Frontal cortex (tissue), 3 donors: ENCODE measurements at regions not wholly inside any gene's neighbourhood (a gene's known extent, or its start where the extent isn't known, plus 50 kb on each side); places are given as distances from the start of the nearest gene placed in this dataset.
A peak's percentile ranks its signal among the peaks of the same experiment; 100 is the strongest.

ENCODE experiments used
- DNase-seq, 2 donors: peaks; one replicate each; pipeline ENCODE4 v3.0.0; 2012; ENCODE audit warnings: low spot score in 2 of 2
- FAIRE-seq: peaks from 2 replicates; lab custom pipeline; 2012; peaks lifted over from hg19 to GRCh38; lab: Jason Lieb, UNC
- donor health status: control.
- donor health status: control.
- donor health status: control.

DNA sequence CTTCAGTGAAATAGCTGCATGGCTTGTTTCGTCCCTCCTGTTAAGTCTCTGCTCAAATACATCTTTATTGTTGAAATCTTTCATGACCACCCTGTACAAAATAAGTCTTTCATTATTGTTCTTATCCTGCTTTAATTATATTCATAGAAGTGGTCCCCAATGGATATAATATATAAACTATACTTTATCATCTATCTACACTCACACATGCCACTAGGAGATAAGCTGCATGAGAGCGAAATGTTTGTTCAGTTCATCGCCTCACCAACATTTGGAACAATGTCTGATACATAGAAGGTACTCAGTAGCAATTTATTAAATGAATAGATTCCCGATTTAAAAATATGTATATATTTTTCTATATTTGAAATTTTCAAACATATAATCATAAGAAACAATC, 254.0 kb upstream of the ATXN7L3B start:
- FAIRE-seq: no peak
- DNase-seq: no peak

DNA sequence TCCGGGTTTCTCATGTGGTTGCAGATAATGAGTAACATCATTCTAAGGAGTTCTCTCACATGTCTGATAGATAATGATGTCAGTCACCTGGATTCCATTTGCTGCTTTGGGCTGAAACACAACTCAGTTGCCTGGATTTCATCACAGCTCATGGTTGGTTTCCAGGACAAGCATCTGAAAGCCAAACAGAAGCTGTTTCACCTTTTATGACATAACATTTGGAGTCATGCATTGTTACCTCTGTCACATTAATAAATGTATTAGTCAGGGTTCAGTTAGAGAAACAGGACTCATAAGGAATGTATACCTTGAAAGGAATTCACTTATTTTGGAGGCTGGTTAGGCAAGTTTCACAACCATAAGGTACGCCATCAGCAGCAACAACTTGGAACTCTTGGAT, 251.9 kb upstream of the ATXN7L3B start:
- no peak for FAIRE-seq

DNA sequence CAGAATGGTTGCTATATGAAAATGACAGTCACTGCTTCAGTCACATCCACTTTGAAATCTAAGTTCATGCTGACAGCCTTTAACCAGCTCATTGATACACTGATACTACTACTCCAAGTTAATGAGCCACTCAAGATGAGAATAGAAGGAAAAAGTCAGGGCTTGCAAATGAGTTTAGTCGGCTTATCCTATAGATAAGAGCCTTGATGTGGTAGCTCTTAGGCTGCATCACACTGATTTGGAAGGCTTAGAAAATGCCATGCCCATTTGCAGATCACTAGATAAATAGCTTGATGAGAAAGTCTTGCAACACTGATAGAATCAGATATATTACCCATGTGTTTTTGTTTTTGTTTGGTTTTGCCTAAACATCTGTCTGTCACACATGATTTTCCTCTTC, 251.4 kb upstream of the ATXN7L3B start:
- FAIRE-seq: no peak

More for the DNA sequence above, 251.9 kb upstream of the ATXN7L3B start:
- no peak for DNase-seq

DNA sequence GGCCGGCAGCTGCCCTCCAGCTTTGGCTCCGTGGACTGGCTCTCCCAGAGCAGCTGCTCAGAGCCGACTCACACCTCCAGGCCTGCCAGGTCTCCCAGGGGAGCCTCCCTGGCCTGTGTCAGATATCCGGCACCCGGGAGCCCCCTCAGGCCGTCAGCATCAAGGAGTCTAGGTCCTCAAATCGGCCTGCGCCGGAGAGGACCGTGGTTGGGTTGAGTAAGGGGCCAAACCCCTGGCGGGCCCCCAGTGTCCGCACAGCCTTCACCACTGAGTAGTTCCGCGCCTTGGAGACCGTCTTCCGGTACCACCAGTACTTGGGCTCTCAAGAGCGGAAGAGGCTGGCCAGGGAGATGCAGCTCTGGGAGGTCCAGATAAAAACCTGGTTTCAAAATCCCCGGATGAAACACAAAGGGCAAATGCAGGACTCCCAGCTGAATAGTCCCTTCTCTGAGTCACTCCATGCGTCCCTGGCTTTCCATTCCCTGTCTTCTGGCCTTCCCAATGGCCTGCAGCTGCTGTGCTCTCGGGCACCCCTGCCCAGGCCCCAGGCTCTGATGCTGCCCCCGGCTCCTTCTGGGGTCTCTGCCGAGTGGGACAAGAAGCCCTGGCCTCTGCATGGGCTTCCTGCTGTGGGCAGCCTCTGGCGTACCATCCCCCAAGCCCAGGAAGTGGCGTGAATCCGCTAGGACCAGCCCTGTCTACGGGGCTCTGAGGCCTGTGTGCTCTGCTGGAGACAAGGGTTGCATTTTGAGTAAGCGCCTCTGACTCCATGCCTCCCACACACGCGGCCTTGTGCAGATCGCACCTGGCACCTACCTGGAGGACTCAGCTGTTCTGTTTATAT, 245.1 kb upstream of the ATXN7L3B start:
- DNase-seq (no peak), FAIRE-seq (no peak)

More for the DNA sequence above, 251.4 kb upstream of the ATXN7L3B start:
- DNase-seq: no peak

DNA sequence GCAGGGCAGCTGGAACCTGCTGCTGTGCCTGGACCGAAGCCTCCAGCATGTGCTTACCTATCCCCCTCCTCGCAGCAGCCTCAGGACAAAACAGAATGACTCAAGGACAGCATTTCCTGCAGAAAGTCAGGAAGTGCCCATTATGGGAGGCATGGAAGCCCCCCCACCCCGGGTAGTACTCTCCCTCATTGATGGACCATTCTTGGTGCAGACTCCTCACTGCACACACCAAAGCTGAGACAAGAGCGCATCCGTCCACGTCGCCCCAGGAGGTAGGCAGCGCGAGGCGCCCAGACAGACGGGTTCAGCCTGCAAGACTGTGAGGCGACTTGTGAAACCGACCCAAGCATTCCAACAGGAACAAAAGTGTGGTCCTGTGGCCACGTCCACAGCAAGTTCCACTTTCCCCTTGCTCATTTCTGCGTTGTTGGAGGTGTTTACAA, 243.9 kb upstream of the ATXN7L3B start:
- no peak for DNase-seq
- FAIRE-seq: no peak

DNA sequence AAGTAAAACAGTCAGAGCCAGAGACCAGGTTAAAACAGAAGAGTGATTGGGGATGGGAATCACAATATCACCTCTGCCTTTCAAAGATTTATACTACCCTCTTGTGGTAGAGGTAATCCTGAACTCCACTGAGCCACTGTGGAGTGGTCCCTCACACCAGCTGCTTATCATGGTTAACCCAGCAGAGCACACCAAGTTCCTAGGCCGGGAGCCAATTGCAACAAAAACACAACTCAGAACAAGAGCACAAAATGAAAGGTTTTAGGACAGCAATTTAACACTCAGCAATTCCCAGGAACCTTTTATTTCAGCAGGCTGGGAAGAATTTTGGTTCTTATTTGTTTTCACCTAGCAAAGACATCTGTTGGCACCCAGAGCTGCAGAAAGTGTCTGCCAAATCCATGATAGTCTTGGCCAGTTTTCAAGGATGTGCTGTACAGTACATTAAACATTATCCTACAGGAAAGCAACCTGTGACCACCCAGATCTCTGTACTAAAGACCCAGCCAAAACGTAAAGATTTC, 220.5 kb upstream of the ATXN7L3B start:
- no peak for FAIRE-seq
- no peak for DNase-seq

DNA sequence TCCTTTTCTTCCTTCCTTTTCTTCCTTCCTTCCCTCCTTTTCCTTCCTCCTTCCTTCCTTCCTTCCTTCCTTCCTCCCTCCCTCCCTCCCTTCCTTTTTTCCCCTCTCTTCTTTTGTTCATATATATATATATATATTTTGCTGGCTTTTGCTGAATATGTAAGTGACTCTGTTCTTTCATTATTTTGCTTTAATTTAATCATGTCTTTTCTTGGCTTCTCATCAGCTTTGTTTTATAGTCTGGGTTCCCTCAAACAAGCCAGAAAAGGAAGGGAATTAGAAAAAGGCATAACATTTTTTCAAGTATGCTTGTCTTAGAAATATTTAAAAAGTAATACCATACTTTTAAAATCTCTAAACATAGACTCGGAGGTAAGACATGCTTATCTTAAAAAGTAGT, 219.9 kb upstream of the ATXN7L3B start:
- DNase-seq (no peak), FAIRE-seq (no peak)

DNA sequence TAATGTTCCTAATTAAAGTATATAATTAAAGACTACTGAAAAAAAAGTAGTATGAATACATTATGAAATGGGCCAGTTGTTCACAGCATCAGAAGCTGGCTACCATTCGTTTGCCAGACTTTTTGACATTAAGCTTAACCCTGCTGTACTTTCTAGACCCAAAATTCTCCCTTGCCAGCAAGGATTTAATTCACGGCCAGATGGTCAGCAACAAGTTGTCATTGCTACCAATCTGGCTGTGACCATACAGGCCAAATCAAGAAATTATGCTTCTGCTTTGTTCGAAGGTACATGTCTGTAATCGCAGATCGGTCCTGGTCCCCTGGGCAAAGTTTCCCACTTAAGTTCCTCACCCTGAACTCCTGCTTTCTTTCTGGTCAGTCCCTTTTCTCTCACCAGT, 217.7 kb upstream of the ATXN7L3B start:
- FAIRE-seq (no peak), DNase-seq (no peak)

DNA sequence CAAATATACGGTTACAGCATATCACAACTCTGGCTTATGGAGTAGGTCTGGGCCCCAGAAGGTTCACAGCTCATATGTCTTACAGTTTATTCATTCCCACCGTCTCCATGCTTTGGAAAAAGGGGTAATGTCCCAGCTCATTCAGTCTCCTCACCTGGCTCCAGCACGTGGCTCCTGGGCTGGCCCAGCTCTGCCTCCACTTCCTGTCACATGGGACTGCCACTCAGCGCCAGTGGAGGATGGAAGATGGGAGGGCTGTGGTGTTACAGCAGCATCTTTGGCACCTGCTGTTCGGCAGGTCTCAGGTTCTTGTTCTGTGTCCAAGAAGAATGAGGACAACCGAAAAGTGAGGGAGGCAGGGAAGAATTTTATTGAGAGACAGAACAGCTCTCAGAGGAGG, 216.3 kb upstream of the ATXN7L3B start:
- FAIRE-seq: no peak
- DNase-seq: no peak

DNA sequence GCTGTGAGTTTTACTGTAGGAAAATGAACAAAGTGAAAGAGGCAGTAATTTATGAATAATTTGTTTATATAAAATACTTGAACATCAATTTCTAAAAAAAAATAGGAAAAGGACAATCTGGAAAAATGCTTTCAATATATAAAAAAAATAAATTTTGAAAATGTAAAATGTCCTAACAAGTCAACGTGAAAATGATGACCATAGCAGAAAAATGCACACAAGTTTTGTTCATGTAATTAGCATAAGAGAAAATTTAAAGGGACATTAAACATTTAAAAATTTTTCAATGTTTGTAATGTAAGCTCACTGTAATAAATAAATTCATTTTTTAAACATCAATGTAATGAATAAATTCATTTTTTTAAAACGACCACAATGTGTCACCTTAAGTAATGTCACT, 214.8 kb upstream of the ATXN7L3B start:
- FAIRE-seq: peak; percentile 92
- DNase-seq: no peak

DNA sequence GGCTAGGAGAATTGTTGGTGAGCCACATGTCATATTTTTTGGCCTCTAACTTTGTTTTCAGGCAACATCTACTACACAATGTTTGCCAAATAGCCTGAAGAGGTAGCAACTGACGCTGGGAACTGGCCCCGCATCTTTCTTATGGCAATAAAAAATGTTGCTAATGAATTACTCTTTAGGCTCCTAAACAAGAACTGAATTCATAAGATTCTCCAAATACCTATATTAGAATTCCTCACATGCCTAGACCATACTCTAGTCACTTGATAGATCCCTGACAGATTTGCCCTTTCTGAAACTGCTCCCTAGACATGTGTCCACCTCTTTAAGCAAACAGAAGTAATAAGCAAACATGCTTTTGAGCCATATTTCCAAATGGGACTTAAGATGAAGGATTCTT, 209.0 kb upstream of the ATXN7L3B start:
- DNase-seq (no peak), FAIRE-seq (no peak)

DNA sequence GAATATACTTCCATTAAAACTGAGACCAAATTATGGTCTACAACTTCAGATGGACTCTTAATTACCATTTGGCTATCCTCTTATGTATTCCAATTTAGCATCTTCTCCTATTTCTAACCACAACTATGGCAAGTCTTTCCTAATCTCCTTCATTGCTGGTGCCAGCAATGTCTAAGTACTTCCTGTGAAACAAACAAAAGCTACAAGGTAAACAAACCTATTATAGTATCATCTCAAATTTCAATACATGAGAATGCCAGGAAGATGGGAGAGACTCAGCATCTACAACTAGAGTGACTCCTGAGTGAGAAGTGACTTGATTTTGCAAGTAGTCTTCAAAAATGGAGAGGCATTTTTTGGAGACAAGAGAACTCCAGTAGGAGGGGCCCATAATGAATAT, 202.9 kb upstream of the ATXN7L3B start:
- FAIRE-seq: no peak
- DNase-seq: no peak

DNA sequence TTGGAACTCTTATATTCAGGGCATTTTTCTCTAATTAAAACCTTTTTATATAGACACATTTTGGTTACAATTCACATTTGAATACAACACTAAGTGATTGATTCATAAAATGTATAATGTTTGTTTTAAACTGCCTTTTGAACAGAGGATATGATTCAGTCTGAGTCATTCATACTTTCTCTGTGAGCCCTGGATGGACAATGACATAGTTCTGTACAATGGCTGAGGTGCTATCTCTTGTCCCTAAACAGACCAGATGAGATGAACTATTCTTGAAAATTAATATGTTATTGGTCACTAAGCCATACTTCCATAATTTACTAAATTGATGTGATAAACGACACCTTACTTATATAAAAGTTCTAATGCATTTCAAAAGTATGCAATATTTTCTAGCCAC, 199.7 kb upstream of the ATXN7L3B start:
- FAIRE-seq: no peak

DNA sequence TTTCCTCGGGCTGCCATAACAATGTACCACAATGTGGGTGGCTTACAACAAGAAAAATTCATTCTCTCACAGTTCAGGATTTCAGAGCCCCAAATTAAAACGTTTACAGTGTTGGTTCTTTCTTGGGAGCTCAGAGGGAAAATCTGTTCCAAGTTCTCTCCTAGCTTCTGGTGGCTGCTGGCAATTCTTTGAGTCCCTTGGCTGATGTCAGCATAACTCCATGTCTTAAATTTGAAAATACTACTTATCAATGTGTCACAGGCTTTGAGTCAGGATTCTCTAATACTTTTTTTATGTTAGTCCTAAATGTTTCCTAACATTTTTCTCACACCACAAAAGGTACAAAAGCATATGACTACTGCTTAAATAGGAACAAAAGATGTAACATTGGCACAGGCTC, 198.4 kb upstream of the ATXN7L3B start:
- no peak for DNase-seq
- FAIRE-seq: no peak

More for the DNA sequence above, 199.7 kb upstream of the ATXN7L3B start:
- no peak for DNase-seq

DNA sequence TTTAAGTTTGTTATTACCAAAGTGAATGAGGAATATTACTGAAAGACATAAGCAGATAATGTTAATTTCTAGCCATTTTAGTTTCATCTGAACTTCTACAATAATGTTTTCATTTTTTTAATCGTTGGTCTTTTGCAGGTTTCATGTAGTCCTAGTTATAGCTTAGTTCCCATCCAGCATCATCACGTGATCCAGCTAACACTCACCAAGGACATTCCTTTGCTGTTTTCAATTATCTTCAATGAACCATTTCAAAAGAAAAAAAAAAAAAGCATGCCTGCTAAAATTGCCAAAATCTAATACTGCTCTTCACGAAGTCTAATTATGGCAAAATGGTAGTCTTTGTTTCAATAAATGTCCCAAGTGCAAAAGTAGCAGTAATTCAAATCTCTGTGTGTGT, 187.7 kb upstream of the ATXN7L3B start:
- no peak for DNase-seq

DNA sequence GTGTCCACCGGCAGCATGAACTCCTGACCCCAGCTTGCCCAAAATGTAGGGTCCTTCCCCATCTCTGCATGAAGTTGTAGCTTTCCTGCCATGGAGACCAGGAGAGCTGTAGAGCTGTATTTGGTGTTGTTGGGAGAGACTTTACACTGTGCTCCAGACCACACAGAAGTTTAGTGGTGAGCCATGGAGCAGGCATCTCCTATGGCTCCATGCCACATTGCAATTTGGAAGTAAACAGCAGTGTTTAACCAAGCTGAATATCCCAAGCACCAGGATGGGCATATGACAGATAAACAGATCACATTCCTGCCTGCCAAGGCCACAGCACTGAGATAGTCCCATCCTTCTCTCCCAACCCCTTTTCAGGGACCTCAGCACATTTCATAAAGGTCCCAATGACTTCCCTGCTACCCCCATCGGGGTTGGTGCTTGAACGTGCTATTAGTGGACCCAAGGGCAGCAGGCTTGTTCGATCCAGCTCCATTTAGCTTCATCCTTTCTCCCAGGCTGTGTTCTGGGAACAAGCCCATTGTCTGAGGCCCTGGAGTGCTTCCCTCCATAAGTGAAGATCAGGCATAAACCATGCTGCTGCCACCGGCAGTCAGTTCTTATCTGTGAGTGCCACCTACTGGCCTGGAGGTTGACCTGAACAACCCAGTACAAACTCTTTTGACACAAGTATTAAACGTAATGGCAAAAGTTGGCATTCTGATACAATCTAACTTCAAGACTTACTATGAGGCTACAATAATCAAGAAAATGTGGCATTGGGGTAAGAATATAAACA, 172.3 kb upstream of the ATXN7L3B start:
- no peak for DNase-seq
- no peak for FAIRE-seq

More for the DNA sequence above, 187.7 kb upstream of the ATXN7L3B start:
- no peak for FAIRE-seq

DNA sequence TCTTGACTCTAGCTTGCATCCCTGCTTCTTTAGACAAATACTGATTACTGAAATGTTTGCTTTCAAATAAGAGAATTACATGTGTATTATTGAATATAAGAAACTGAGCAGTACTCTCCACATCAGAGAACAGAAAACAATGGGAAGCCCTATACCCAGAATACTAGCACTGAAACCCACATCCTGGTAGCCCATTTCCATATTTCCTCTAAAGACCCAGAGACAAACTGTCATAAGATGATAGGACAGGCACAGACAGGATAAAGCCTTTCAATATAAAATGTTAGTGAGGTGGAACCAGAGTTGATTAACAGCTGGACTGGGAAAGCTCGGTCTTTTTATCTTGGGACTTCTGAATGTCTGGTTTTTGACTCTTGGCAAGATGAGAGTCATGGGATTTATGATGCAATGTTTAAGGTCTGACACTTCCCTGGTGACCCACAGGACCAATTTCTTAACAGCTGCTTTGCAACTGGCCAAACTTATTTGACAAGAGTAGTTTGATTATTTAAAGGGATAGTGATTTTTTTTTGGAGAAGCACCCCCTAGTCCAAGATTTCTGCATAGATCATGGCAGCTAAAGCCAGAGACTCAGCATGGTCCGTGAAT, 166.9 kb upstream of the ATXN7L3B start:
- no peak for DNase-seq
- FAIRE-seq: no peak

DNA sequence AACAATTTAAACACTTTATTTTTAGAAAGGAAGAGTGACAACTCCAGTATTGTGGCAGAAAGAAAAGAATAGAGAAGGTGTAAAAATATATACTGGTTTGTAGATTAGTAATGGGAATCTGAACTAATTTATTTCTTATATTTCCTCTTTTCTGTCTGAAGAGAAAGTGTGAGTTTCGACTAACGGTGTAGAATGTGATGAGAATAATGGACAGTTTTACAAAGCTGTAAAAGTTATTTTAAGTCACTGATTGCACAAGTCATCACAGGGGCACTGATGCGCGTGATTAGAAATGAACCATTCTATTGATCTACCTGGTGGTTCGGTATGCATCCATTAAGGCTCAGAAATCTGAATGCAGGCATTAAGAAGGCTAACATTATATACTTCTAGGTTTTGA, 158.5 kb upstream of the ATXN7L3B start:
- DNase-seq (no peak), FAIRE-seq (no peak)

DNA sequence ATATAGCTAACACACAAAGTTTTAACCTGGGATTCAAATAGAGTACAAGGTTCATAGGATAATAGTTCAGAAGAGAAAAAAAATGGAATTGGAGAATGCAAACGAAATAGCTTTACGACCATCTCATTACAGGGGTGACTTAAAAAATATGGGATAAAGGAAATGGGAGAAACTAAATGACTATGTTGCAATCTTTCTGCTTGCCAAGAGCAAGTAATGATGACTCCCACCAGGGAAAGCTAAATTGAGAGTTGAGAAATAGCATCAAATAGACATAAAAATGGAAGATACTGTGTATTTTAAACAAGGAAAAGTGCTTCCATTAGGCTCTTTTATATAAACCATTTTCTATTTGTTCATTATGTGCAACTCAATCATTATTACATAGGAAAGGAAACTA, 155.7 kb upstream of the ATXN7L3B start:
- DNase-seq (no peak), FAIRE-seq (no peak)

DNA sequence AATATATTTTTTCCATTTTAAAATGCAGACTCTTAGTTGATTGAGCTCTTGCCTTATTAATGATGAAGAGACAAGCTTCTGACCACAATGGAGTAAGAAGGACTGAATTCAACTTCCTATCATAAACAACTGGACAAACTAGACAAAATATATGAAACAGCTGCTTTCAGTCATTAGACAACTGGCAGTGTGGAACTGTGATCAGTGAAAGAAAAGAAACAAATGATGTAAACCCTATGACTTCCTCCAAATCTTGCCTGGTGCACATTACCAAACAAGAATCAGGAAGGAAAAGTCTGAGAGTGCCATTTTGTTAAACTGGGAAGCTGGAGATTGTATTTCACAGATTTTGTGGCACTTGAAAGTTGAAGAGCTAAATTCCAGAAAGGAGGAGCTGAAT, 154.7 kb upstream of the ATXN7L3B start:
- no peak for FAIRE-seq
- DNase-seq: no peak

DNA sequence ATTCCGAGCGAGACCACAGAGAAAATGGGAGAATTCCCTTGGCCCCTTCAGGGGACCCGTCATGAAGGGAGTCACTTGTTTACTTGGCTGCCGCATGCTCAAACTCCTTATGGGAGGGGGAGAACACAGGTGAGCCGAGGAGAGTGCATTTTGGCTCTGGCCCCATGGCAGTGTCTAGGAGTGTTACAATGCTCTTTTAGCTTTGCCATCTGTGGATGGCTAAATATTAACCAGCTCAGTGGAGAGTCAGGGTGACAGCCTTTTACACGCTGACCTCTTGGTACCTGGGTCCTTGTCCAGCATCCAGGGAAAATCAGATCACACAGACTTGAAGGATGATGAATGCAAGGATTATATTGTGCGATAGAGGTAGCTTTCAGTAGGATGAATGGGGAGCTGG, 146.4 kb upstream of the ATXN7L3B start:
- FAIRE-seq: no peak
- no peak for DNase-seq
